MM.1S (cell line): ENCODE measurements at regions not wholly inside any gene's neighbourhood (a gene's known extent, or its start where the extent isn't known, plus 50 kb on each side); places are given as distances from the start of the nearest gene placed in this dataset.

Experiments used
- CTCF ChIP-seq: fragments of 300-600 bp; sonication (generic); IDR thresholded peaks from 2 replicates; pipeline ENCODE4 v1.5.1; 2016; ENCODE audit warnings: antibody characterized with exemption, low read length, mixed read lengths
- EZH2 ChIP-seq: fragments of 300-600 bp; sonication (generic); optimal IDR thresholded peaks from 2 replicates; pipeline ENCODE3; 2017; ENCODE audit warnings: low read depth, mild to moderate bottlenecking, antibody characterized with exemption, low read length, mixed read lengths
- EZH2phosphoT487 ChIP-seq: fragments of 300-600 bp; sonication (generic); IDR thresholded peaks from 2 replicates; pipeline ENCODE4 v1.6.1; 2018; ENCODE audit warnings: antibody characterized with exemption, low read length

GRCh38 chr5:89871906-89872305, 537.6 kb downstream of the CETN3 start:
- TF ChIP-seq CTCF: no peak
- no peak for TF ChIP-seq EZH2
- TF ChIP-seq EZH2phosphoT487: no peak
